DND-41 (cell line): ENCODE measurements at regions not wholly inside any gene's neighbourhood (a gene's known extent, or its start where the extent isn't known, plus 50 kb on each side); places are given as distances from the start of the nearest gene placed in this dataset.

Experiments
- ATAC-seq: fragments of 200-7000 bp; cut with Tn5 transposase; 3 replicates; pipeline ENCODE4 v1.9.1; 2021; ENCODE audit warnings: low read depth; ENCODE audit not compliant: insufficient read depth
- DNase-seq: peaks from one replicate; pipeline ENCODE4 v3.0.0-alpha.2; 2020
- H2AFZ ChIP-seq: 2 replicates; pipeline ENCODE4 v1.6.0; 2012; ENCODE audit warnings: low read depth, low read length
- H3K27ac ChIP-seq: 2 replicates; pipeline ENCODE4 v1.5.1; 2012; ENCODE audit warnings: low read length, inconsistent platforms
- H3K27me3 ChIP-seq: fragments of 200-600 bp; sonication (generic); 2 replicates; pipeline ENCODE4 v1.6.0; 2012; ENCODE audit warnings: low read length, mild to moderate bottlenecking, inconsistent platforms; ENCODE audit not compliant: insufficient read depth, poor library complexity
- H3K36me3 ChIP-seq: 2 replicates; pipeline ENCODE4 v1.5.1; 2012; ENCODE audit warnings: low read length, inconsistent platforms; ENCODE audit not compliant: insufficient read depth
- H3K4me1 ChIP-seq: 2 replicates; pipeline ENCODE4 v1.5.1; 2012; ENCODE audit warnings: mild to moderate bottlenecking, low read length; ENCODE audit not compliant: insufficient read depth
- H3K4me2 ChIP-seq: 2 replicates; pipeline ENCODE4 v1.6.0; 2012; ENCODE audit warnings: mild to moderate bottlenecking, moderate library complexity, low read length, inconsistent platforms; ENCODE audit not compliant: insufficient read depth
- H3K4me3 ChIP-seq, 2 experiments: fragments of 200-600 bp in 1 of 2; shearing (Covaris generic) in 1 of 2; 2 replicates each; pipeline ENCODE4 v1.5.1; 2012 to 2016; ENCODE audit warnings: inconsistent platforms in 2 of 2, low read length in 2 of 2, mild to moderate bottlenecking in 2 of 2, low read depth in 1 of 2, moderate library complexity in 1 of 2
- H3K79me2 ChIP-seq: 2 replicates; pipeline ENCODE4 v1.6.0; 2012; ENCODE audit warnings: low read length, inconsistent platforms; ENCODE audit not compliant: insufficient read depth
- H3K9ac ChIP-seq: 2 replicates; pipeline ENCODE4 v1.6.0; 2012; ENCODE audit warnings: low read depth, mild to moderate bottlenecking, inconsistent platforms, low read length, moderate library complexity
- H3K9me3 ChIP-seq: 2 replicates; pipeline ENCODE4 v1.5.1; 2012; ENCODE audit warnings: low read length, moderate library complexity, mild to moderate bottlenecking, inconsistent platforms; ENCODE audit not compliant: insufficient read depth, severe bottlenecking
- H4K20me1 ChIP-seq: 2 replicates; pipeline ENCODE4 v1.6.0; 2012; ENCODE audit warnings: low read length; ENCODE audit not compliant: insufficient read depth
- EZH2 ChIP-seq: IDR thresholded peaks from 3 replicates; pipeline ENCODE4 v1.6.1; 2012; ENCODE audit warnings: borderline replicate concordance, low read depth, mild to moderate bottlenecking, moderate library complexity, low read length, inconsistent platforms; ENCODE audit not compliant: severe bottlenecking
- TF ChIP-seq, protein P1 (sequence below): IDR thresholded peaks from 2 replicates; pipeline ENCODE4 v1.5.1; 2012; ENCODE audit warnings: borderline replicate concordance, low read length, moderate library complexity, mild to moderate bottlenecking; ENCODE audit not compliant: poor library complexity, severe bottlenecking; ENCODE audit errors: extremely low read depth

DNA sequence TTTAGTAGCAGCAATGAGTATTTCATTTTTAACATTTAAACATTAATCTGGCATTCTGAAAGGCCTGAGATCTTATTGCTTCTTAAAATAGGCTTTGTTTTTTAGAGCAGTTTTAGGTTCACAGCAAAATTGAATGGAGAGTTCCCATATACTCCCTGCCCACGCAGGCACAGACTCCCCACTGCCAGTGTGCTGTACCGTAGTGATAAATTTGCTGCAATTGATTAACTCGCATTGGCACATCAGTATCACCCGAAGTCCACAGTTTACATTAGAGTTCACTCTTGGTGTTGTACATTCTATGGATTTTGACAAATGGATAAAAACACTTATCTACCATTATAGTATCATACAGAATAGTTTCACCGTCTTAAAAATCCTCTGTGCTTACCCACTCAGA lies 71.8 kb upstream of the ERRFI1 start:
- H2AFZ ChIP-seq = no peak overlapping the region

DNA sequence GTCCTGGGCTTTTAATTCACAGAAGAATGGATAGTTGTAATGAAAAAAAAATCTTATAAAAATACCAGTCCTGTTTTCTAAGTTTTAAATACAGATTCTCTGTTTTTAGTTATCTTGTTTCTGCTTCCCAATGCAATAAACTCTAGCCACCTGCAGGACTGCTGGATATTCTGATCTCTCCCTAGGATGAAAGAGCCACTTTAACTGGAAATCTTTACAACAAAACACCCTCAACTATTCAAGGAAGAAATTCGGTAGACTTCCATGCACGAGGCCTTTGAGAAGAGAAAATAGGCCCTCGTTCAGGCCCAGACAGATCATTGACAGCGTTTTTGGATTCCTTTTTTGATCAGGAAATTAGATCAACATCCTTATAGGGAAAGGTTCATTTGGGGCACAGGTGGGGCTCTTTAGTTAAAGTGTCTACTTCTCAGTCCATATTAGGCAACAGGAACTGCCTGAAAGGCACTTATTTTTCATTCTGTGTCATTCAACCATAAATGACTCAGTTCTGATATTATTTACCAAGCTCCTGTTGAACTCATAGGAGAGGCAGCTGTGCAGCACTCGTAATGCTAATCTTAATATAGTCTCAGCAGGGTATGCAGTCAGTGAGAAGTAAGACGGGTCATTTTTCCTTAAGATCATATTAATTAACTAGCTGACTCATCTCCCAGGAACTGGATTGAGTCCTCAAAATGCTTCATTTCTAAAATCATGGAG lies 71.1 kb upstream of the ERRFI1 start:
- Histone ChIP-seq H3K36me3 (no peaks in the 10 kb centered on the region), H3K9me3 (no peaks in the 10 kb centered on the region), H4K20me1 (no peaks in the 10 kb centered on the region), H3K4me2 (no peak overlapping the region), H2AFZ (no peak overlapping the region), H3K79me2 (no peaks in the 10 kb centered on the region), H3K9ac (no peak overlapping the region), H3K27me3 (peaks cover 10% of the 10 kb centered on the region), H3K4me3 (no peak overlapping the region), H3K4me1 (no peaks in the 10 kb centered on the region), H3K27ac (no peak overlapping the region)
- DNase-seq (no peak), ATAC-seq (no peak)
- no peak for TF ChIP-seq EZH2
- TF ChIP-seq, protein P1, sequence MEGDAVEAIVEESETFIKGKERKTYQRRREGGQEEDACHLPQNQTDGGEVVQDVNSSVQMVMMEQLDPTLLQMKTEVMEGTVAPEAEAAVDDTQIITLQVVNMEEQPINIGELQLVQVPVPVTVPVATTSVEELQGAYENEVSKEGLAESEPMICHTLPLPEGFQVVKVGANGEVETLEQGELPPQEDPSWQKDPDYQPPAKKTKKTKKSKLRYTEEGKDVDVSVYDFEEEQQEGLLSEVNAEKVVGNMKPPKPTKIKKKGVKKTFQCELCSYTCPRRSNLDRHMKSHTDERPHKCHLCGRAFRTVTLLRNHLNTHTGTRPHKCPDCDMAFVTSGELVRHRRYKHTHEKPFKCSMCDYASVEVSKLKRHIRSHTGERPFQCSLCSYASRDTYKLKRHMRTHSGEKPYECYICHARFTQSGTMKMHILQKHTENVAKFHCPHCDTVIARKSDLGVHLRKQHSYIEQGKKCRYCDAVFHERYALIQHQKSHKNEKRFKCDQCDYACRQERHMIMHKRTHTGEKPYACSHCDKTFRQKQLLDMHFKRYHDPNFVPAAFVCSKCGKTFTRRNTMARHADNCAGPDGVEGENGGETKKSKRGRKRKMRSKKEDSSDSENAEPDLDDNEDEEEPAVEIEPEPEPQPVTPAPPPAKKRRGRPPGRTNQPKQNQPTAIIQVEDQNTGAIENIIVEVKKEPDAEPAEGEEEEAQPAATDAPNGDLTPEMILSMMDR = no peak

More for the DNA sequence above, 71.8 kb upstream of the ERRFI1 start:
- H3K4me2 ChIP-seq = no peak overlapping the region
- no peak overlapping the region for H3K9ac ChIP-seq
- TF ChIP-seq EZH2 = no peak
- TF ChIP-seq, protein P1 = no peak
- no peaks in the 10 kb centered on the region for H3K79me2 ChIP-seq
- H3K9me3 ChIP-seq = no peaks in the 10 kb centered on the region
- no peak for DNase-seq
- no peak overlapping the region for H3K4me3 ChIP-seq
- H3K27me3 ChIP-seq = peaks cover 10% of the 10 kb centered on the region
- H3K27ac ChIP-seq = no peak overlapping the region
- no peaks in the 10 kb centered on the region for H4K20me1 ChIP-seq
- H3K4me1 ChIP-seq = no peaks in the 10 kb centered on the region
- no peak for ATAC-seq
- no peaks in the 10 kb centered on the region for H3K36me3 ChIP-seq

DNA sequence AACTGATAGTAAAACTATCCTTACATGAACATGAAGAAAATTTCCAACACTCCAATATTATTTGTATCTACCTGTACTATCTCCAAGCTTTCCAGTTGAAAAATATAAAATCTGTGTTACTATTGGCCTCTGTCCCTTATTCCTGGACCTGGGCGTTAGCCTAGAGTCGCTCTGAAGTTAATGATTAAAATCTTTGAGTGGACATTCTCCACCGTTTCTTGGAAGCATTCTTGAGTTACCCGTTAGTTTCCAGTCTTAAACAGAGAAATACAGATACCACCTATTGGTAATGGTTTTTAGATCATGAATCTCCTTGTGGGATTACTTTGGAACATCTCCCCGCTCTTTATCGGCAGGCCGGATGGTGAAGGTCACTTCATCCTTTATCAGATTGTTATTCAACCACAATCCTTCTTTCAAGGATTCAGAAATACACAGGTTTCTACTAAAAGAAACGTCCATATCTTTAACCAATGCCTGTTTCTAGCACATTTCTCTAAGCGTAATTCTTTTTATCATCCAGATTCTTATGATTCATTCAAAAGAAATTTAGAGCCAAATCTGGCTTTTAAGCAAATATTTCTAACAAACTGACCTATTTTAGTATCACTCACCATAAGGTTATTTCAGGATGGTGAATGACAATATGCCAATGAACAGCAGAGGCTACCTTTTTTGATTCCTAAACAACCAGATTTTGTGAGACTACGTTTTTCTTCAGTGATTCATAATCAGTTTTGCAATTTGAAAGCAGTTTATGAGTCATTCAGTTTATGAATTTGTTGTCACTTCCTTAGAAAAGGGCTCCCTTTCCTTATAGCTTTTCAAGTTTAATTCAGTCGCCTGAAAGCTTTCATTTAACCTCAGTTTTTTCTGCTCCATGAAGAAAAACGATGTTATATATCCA lies 70.2 kb upstream of the ERRFI1 start:
- ATAC-seq (no peak), DNase-seq (no peak)
- H3K9me3 ChIP-seq = no peaks in the 10 kb centered on the region
- no peaks in the 10 kb centered on the region for H4K20me1 ChIP-seq
- no peaks in the 10 kb centered on the region for H3K79me2 ChIP-seq
- H3K9ac ChIP-seq = no peak overlapping the region
- H3K36me3 ChIP-seq = no peaks in the 10 kb centered on the region
- H3K4me1 ChIP-seq = no peaks in the 10 kb centered on the region
- no peak overlapping the region for H3K27ac ChIP-seq
- H3K4me3 ChIP-seq = no peak overlapping the region
- no peak overlapping the region for H2AFZ ChIP-seq
- H3K27me3 ChIP-seq = peaks cover 10% of the 10 kb centered on the region
- H3K4me2 ChIP-seq = no peak overlapping the region
- TF ChIP-seq, protein P1 = no peak
- TF ChIP-seq EZH2 = no peak
